ENCODE measurements at regions not wholly inside any gene's neighbourhood (a gene's known extent, or its start where the extent isn't known, plus 50 kb on each side); places are given as distances from the start of the nearest gene placed in this dataset.

DNA sequence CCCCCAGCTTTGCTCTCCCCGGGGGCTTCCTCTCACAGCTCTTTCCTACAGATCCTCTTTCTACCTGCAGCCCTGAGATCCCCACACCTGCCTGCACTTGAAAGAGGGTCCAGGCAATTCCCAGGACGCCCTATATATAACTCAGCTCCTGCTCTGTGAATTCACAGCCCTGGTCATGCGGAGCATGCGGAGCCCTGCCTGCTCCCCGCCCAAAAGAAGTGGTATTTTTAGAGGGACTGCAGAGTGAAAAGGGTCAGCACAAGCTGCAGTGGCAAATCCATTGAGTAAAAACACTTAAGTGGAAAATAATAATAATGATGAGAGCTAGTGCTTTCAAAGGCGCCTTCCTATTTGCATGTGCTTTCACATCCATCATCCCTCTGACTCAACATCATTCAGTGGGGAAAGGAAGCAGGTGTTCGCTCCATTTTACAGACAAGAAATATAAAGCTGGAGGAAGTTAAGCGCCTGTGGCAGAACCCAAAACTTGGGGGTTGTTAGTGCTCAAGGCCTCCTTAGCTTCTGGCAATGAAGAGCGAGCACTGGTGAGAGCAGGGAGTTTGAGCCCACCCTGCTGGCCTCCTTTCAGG is 76.3 kb upstream of the LIPC start:
- Histone ChIP-seq H3K9me3 (no peaks in the 10 kb centered on the region), H3K36me3 (no peaks in the 10 kb centered on the region), H3K4me3 (no peak overlapping the region), H3K27ac (no peak overlapping the region), H3K4me1 (no peaks in the 10 kb centered on the region), H3K27me3 (no peaks in the 10 kb centered on the region)
- no peak for ATAC-seq
- no peak for DNase-seq
- TF ChIP-seq, protein P1, sequence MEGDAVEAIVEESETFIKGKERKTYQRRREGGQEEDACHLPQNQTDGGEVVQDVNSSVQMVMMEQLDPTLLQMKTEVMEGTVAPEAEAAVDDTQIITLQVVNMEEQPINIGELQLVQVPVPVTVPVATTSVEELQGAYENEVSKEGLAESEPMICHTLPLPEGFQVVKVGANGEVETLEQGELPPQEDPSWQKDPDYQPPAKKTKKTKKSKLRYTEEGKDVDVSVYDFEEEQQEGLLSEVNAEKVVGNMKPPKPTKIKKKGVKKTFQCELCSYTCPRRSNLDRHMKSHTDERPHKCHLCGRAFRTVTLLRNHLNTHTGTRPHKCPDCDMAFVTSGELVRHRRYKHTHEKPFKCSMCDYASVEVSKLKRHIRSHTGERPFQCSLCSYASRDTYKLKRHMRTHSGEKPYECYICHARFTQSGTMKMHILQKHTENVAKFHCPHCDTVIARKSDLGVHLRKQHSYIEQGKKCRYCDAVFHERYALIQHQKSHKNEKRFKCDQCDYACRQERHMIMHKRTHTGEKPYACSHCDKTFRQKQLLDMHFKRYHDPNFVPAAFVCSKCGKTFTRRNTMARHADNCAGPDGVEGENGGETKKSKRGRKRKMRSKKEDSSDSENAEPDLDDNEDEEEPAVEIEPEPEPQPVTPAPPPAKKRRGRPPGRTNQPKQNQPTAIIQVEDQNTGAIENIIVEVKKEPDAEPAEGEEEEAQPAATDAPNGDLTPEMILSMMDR (IDR thresholded peaks at IDR 0.05) = no peak
- intact Hi-C loops (cut with DNase I) = no loop called here

DNA sequence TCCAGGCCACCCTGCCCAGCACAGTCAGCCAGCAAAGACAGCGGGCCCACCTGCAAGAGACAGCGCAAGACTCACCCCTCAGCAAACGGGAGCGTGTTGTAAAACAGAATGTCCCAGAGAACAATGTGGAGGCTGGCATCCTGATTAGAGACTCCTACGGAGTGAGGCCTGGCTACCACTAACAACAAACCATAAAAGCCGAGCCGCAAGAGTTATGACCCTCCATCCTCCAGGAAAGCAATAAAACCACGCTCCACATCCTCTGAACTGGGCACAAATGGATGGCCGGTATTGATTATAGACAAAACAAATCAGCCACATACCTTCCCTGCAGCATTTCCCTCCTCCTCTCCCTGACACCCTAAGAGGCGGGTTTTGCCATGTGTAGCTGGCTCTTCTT is 75.8 kb upstream of the LIPC start:
- Histone ChIP-seq H3K27ac (no peak overlapping the region), H3K9me3 (no peaks in the 10 kb centered on the region), H3K36me3 (no peaks in the 10 kb centered on the region), H3K4me3 (no peak overlapping the region), H3K27me3 (no peaks in the 10 kb centered on the region), H3K4me1 (no peaks in the 10 kb centered on the region)
- no peak for DNase-seq
- TF ChIP-seq, protein P1 (IDR thresholded peaks at IDR 0.05) = no peak
- no peak for ATAC-seq
- intact Hi-C loops (cut with DNase I) = no loop called here

DNA sequence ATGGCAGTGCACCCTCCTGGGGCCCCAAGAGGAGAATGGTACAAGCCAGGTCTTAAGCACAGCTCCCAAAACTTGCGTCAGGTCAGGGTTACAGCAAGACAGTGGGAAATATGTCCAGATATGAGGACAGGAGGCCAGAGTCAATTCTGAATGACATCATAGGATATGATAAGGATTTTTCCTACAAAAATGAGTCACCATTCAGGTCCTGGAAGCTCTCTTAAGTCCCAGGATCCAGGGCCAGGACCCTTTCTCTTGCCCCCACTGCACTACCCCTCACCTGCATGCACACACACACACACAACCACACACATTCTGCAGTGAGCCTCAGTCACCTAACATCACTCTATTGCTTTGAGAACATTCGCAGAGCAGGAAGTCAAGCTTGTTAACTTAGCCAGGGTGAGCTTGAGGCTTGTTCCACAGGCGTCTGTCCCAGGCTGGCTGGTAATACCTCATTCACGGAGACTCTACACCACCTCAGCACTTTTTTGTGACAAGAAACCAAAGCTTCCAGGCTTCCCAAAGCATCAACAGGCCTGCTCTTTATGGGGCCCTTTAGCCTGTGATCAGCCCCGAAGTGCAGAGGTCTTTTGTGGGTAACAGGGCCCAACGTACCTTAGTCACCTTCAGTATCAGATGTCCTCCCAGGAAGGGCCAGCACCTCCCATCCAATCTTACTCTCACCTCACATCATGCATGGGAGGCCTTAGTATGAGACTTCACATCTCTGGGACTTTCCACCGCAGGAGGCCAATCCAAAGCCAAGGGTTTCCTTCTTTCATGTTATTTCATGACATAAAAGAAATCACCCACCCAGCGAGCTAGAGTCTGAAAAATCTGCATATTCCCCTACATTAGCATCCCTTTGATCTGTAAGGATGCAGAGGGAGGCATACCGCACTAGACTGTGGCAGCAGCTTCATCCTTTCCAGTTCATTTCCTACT is 74.0 kb upstream of the LIPC start:
- H3K4me3 ChIP-seq = no peak overlapping the region
- H3K27me3 ChIP-seq = no peaks in the 10 kb centered on the region
- no peaks in the 10 kb centered on the region for H3K36me3 ChIP-seq
- H3K27ac ChIP-seq = no peak overlapping the region
- H3K9me3 ChIP-seq = no peaks in the 10 kb centered on the region
- intact Hi-C loops (cut with DNase I) = no loop called here
- DNase-seq (no peak), ATAC-seq (no peak)
- TF ChIP-seq, protein P1 (IDR thresholded peaks at IDR 0.05) = no peak
- no peaks in the 10 kb centered on the region for H3K4me1 ChIP-seq

DNA sequence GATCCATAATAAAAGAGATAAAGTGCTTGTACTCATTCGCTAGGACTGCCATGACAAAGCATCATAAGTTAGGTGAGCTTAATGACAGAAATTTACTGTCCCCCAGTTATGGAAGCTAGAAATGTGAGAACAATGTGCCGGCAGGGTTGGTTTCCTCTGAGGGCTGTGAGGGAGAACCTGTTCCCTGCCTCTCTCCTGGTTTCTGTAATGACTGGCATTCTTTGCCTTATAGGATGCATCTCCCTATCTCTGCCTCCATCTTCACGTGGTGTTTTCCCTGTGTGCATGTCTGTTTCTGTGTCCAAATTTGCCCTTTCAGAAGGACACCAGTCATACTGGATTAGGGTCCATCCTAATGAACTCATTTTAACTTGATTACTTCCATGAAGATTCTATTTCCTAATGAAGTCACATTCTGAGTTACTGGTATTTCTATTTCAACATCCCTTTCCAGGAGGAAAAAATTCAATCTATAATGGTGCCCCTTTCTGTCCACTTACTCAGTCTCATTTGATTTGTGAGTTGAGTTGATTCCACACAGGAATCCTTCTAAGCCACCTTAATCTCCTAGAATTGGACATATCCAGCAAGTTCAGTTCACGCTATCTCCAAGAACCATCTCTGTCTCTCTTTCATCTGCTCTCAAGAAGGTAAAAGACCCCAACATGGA is 71.2 kb upstream of the LIPC start:
- intact Hi-C loops (cut with DNase I) = no loop called here
- H3K4me1 ChIP-seq = no peaks in the 10 kb centered on the region
- TF ChIP-seq, protein P1 (IDR thresholded peaks at IDR 0.05) = no peak
- H3K27me3 ChIP-seq = no peaks in the 10 kb centered on the region
- H3K4me3 ChIP-seq = no peak overlapping the region
- H3K27ac ChIP-seq = no peak overlapping the region
- H3K9me3 ChIP-seq = no peaks in the 10 kb centered on the region
- no peaks in the 10 kb centered on the region for H3K36me3 ChIP-seq
- ATAC-seq (no peak), DNase-seq (no peak)

DNA sequence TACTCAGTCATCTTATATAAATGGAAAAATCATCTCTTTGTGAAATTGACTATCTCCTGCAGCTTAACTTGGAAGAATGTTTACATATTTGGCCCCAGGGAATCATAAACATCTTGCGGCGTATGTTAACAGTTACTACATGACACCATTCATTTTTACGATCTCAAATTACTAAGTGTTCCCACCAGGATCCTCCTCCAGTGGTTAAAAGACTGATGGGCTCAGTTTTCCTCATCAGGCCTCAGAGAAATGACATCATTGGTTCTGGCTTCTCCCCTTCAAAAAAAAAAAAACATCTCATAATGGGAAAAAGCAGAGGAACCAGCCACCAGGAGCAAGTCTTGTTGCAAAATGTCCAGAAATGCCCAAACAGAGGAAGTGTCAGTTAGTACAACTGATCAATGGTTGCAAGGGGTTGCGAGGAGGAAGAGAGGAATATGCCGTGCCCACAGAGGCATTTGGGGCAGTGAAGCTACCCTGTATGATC is 70.5 kb upstream of the LIPC start:
- no peak overlapping the region for H3K4me3 ChIP-seq
- H3K27ac ChIP-seq = no peak overlapping the region
- H3K4me1 ChIP-seq = no peaks in the 10 kb centered on the region
- TF ChIP-seq, protein P1 (IDR thresholded peaks at IDR 0.05) = no peak
- H3K36me3 ChIP-seq = no peaks in the 10 kb centered on the region
- no peak for DNase-seq
- ATAC-seq = peak; percentile 61
- no peaks in the 10 kb centered on the region for H3K9me3 ChIP-seq
- H3K27me3 ChIP-seq = no peaks in the 10 kb centered on the region
- intact Hi-C loops (cut with DNase I) = no loop called here

Measured in upper lobe of right lung (tissue), 1 donor.